Upper lobe of left lung (tissue), 4 donors: ENCODE measurements at regions not wholly inside any gene's neighbourhood (a gene's known extent, or its start where the extent isn't known, plus 50 kb on each side); places are given as distances from the start of the nearest gene placed in this dataset.

Experiments used
- CTCF ChIP-seq, 6 experiments: fragments of 450-650 bp in 4 of 6; fragments of 200-600 bp in 2 of 6; sonication (generic) in 2 of 6; IDR thresholded peaks; one replicate each; pipeline ENCODE4 v1.5.1; 2016 to 2019; ENCODE audit warnings: antibody characterized with exemption in 6 of 6
- POLR2A ChIP-seq, 4 donors: fragments of 450-650 bp; IDR thresholded peaks; one replicate each; pipeline ENCODE4 v1.5.1; 2016 to 2017; ENCODE audit warnings: antibody characterized with exemption in 4 of 4, mild to moderate bottlenecking in 2 of 4
- POLR2AphosphoS5 ChIP-seq, 2 donors: sonication (generic); formaldehyde crosslinking; IDR thresholded peaks; one replicate each; pipeline ENCODE4 v1.5.1; 2017; ENCODE audit warnings: antibody characterized with exemption in 2 of 2

- no peak for TF ChIP-seq CTCF (IDR thresholded peaks at IDR 0.05)
- TF ChIP-seq POLR2AphosphoS5 (IDR thresholded peaks at IDR 0.05): no peak
- TF ChIP-seq POLR2A (IDR thresholded peaks at IDR 0.05): no peak
These were observed 570.6 kb upstream of the STXBP6 start for GRCh38 chr14:25620515-25620914.
